GM21576 (cell line): ENCODE measurements at regions not wholly inside any gene's neighbourhood (a gene's known extent, or its start where the extent isn't known, plus 50 kb on each side); places are given as distances from the start of the nearest gene placed in this dataset.
A peak's percentile ranks its signal among the peaks of the same experiment; 100 is the strongest.

Source experiments
- ATAC-seq: cut with Tn5 transposase; IDR thresholded peaks from one replicate; pipeline ENCODE4 v1.9.1; 2021; ENCODE audit warnings: mild to moderate bottlenecking, moderate library complexity; ENCODE audit not compliant: unreplicated experiment

DNA sequence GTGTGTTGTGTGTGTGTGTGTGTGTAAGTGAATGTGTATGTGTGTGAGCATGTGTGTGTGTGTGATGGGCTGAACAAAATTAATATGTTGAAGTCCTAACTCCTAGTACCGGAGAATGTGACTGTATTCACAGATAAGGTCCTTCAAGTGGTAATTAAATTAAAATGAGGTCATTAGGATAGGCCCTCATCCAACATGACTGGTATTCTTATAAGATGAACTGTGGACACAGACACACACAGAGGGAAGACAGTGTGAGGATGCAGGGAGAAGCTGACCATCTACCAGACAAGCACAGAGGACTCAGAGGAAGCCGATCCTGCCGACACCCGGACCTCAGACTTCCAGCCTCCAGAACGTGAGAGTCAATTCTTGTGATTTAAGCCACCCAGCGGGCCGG lies 91.2 kb upstream of the PGBD5 start:
- ATAC-seq = no peak

DNA sequence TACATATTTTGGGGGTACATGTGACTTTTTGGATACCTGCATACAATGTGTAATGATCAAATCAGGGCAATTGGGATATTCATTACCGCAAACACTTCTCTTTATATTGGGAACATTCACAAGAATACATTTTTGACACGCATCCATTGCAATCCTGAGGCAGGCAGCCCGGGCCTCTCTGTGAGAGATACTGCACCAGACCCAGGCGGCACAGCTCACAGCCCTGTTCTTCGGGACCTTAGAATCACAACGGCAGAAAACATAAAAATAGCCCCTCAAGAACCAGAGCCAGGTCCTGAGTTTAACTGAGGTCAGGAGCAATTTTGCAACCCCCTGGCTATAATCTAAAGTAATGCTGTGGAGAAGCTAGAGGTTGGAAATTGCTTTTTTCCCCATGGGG lies 90.8 kb upstream of the PGBD5 start:
- ATAC-seq = no peak

DNA sequence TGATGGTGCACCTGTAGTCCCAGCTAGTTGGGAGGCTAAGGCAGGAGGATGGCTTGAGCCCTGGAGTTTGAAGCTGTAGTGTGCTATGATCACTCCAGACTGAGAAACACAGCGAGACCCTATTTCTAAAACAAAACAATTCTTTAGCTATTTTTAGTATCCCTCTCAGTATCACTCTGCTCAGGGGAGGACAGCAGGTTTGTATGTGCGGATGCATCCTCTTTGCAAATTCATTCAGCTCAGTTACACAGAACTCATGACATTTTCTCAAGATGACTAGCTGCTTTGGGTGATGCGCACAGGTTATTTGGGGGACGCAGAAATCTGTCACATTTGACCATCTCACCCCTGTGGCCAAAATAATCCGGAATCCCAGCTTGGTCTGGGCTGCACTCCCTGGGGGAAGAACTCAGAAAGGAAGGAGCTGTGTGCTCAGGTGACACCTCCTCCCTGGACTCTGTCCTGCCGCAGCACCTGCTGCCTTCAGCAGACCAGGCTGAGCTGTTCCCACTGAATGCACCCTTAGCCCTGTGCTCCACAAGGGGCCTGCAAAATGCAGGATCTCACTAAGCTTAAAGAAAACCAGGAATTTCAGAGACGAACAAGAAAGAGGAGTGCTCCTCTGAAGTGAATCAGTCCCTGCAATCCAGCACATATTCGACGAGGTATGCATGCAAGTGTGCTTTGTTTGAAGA lies 89.5 kb upstream of the PGBD5 start:
- no peak for ATAC-seq

DNA sequence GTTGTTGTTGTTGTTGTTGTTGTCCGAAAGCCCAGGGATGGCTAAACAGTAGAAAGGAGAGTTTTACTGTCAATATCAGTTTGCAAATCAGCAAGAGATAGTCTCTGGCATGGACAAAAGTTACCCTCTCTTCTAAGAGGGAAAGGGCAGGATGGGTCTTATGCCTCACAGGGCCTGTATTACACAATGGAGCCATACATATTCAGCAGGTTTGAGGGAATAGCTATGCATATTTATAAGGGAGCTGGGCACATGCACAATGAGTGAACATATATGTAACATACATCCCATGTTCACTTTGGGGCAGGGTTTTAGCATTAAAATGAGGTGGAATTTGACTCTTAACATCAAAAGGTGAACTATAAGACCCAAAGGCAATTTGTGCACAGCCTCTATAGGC lies 84.4 kb upstream of the PGBD5 start:
- ATAC-seq = no peak

DNA sequence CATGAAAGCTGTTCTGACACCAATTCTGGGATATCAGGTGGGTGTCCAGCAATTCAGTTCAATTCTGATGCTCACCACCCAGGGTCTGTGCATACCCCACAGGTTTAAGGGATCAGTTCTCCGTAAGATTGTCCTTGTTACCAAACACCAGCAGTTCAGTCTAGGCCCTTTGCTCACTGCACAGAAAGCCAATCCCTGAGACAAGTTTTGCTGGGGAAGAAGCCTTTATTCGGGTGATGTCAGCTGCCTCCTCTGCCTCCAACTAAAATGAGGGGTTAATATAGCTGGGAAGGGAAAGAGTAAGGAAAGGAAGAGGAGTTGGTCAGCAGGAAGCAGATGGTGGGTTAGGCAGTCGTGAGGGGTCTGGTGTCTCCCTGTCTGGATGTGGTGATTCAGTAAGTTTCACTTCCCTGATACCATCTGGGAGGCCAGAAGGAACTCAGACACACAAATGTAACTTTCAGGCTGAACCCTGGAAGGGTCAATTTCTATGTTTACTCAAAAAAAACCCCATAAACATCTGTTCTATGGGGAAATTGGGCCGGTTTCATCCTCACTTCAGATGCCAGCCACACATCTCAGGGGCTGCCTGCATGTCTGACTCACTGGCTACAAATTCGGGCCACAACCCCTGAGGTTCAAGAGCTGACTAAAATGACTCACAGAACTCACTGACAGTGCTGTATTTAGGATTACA lies 83.3 kb upstream of the PGBD5 start:
- peak; percentile 59 for ATAC-seq

DNA sequence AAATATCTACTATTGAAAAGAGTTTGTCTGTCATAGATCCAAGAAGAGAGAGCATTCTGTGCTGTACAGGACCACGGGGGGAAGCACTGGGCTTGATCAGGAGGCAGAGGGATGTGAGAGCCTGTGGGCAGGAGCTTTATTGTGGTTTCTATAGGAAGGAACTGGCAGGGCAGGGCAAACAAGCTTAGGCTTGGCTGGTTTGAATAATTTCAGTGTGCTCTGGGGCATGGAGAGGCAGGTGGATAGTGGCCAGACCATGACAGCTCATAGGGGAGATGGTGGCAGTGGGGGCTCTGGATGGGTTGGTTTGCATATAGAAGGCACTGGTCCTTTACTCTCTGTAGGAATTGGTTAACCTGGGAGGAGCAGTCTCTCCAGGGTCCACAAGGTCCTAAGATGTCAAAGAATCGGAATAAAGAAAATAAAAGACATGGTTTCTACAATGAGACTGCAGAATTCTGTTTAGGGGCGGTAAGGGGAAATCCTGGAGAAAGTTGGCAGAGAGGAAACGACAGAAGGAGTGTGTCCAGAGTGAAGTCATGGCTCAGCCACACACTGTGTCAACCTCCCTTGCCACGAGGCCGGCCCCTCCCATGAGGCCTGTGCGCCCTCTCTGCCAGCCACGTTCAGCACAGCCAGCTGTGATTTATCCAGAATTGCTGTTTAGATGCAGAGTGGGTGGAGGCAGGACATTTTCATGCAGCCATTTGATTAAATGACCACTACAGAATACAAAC lies 81.7 kb upstream of the PGBD5 start:
- ATAC-seq = no peak

DNA sequence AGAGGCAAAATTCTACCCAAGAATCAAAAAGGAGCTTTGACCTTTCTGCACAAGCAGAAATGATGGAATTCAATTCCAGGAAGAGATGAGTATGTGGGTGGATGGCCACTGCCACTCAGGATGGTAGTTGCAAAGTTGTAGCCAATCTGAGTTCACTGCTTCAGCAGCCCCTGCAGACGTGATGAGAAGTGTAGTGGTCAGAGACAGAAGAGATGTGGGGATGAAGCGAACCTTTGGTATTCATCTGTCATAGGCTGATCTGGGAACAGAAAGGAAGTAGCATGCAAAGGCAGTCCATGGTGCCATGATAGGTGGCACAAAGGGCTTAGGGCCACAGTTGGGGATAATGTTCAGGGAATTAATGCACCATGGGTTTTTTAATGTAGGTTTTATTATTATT lies 81.1 kb upstream of the PGBD5 start:
- ATAC-seq = no peak

DNA sequence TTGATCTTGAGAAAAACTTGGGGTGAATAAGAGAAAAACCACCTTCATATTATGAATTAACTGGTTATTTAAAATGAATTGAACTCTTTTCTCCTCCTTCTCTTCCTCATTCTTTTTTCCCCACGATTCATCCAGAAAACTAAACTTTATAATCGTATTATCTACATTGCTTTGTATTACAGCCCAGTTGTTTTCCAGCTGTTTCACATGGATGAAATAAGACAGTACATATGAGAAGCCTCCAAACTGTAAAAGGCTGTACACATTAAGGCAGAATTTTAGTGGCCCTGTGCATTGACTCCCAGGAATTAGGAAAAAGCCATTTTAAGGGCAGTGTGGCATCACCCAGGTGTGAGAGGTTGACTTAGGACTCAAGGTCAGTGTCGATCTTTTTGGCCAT lies 80.3 kb upstream of the PGBD5 start:
- ATAC-seq = no peak

DNA sequence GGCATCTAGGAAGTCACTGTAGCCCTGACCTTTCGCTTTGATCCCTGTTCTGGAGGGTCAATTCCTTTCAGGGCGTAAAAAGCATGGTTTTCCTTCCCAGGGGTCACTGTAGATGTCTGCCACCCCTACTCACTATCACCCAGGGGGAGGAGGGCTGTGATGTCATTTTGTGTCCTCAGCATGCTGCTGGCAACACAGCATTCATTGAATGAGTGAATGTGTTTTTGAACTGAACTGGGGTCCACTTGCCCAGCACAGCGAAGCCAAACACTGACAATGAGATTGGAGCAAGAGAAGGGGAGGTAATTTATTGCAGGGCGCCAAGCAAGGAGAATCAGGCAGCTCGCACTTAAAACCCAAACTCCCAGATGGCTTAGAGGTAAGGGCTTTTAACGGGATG lies 78.2 kb upstream of the PGBD5 start:
- no peak for ATAC-seq

DNA sequence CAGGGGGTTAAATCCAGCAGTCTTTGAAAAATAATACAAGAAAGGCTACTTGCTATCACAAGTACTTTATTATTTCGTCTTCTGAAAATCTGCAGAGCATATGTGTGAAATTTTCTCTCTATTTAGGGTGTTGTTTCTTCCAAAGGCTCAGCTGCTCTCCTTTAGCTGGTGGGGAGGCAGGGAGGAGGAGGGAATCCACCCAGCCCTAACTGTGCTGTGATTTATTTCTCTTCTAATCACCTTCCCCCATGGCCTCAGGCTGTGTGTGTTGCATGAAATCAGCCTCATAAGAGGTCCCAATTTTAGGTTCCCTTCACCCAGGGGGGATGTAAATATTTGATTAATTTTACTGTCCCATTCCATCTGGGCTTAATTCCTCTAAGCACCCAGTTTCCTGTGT lies 77.6 kb upstream of the PGBD5 start:
- no peak for ATAC-seq

DNA sequence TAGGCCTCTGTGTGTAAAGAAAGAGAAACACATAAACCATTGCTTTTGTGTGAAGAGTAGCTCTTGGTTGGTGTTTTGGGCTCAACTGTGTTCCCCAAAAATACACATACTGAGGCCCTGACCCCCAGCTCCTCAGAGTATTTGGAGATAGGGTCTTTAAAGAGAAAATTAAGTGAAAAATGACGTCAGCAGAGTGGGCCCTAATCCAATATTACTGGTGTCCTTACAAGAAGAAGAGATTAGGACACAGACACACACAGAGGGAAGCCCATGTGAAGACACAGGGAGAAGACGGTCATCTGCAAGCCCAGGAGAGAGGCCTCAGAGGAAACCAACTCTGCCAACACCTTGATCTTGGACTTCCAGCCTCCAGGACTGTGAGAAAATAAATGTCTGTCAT lies 76.9 kb upstream of the PGBD5 start:
- ATAC-seq = no peak

DNA sequence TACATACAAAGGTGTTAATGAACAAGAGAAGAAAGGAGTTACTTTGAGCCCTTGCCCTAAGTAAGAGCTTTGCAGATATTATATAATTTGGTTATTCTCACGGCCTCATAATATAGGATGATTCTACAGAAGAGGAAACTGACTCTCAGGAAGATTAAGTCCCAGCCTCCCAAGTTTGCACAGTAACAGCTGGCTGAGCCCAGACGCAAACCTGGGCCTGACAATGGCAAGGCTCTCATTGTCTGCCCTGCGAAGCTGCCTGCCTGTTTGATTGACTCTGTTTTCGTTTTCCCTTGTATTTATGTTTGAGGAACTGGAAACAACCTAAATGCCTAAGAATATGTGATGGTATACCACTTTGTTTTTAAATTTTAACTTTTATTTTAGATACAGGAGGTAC lies 76.2 kb upstream of the PGBD5 start:
- ATAC-seq = no peak

DNA sequence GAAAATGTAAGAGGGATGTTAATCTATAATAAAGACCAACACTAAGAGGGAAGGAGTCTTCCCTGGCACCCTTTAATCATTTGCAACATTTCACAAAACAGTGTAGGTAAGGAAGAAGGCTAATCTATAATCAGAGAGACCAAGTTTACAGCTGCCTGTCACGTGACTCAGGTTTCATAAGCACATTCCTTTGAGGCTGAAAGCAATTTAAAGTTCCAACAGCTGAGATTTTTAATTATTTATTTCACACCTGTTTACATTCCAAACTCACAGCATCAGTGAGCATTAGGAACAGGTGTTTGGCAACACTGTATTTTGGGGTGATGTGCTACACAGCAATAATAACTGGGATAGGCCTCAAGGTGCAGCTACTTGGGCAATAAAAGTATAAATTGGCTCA lies 75.7 kb upstream of the PGBD5 start:
- ATAC-seq = no peak

DNA sequence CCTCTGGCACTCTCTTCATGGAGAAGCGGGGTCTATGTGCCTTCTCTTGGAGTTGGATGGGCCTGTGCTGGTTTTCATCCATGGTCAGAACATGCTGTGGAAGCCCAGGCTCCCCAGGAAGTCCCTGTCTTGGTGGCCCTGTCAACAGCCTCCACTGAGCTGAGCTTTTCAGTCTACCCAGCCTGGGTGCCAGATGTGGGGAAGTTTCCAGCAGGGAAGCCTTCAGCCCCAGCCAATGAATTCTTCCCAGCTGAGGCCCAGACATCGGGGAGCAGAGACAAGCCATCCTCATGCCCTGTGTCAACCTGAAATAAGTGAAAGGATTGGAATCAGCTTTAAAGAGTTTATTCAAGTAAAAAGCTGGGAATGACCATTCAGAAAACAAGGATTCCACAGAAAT lies 75.1 kb upstream of the PGBD5 start:
- ATAC-seq = no peak

DNA sequence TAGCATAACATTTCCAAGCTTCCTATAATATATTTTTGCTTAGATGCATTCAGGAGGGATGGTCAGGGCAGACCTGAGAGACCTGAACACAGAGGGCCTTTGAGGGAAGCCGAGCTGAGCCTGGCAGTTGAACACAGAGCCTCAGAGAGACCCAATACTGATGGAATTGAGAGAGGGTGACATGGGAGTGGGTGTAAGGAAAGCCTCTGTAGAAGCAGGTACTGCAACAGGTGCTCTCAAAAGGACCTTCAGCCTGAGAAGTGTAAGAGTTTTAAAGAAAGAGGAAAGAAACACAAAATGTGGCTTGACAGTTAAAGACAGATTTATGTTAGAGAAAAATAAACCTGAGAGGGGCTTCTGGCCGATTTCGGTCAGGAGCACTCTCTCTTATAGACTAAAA lies 73.9 kb upstream of the PGBD5 start:
- no peak for ATAC-seq

DNA sequence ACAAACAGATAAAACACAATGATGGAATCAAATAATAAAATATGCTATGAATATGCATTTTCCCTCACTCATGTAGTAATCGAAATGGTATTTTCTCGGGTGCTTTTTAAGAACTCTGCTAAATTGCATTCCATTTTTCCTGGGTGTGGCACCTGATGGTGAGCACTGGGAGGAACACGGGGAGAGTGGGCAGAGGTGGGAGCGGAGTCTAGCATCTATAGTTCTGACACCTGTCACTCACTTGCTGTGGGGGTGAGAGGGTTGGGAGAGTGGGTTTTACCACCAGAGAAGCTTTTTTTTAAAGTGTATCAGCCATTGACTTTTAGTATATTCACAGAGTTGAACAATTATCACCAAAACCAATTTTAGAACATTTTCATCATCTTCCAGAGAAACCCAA lies 73.4 kb upstream of the PGBD5 start:
- no peak for ATAC-seq

DNA sequence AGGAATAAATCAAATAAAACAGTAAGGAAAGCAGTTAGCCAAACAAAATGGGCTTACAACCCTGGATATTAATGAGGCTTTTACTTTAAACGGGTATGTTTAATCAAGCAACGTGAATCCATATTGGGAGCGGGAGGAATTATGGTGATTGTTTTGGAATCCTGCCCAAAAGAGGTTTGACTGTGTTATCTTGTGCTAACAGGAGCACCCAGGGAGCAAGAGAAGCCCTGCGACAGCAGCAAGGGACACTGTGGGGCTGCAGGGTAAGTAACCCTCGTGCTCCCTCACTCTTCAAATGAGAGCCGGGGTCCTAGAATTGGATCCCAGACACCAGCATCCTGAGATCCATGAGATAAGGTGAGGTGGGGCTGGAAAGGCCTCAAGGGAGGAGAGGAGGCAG lies 72.6 kb upstream of the PGBD5 start:
- no peak for ATAC-seq

DNA sequence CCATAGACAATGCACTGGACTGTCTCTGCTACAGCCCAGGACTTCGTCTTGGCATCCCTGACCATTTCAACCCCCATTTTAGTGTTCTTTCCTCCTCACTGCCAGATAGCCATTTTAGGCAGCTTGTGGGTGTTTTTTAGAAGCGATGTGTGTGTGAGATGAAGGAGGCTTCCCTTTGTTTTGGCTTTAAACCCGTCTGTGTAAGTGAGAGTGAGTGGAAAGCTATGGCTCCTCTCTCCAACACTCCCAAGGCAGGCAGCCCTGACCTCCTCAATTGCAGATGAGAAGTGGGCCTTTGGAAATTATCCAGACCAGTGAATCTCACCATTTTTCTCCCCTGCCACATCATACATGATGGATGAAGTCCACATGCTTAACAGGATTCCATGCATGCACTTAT lies 70.3 kb upstream of the PGBD5 start:
- no peak for ATAC-seq

DNA sequence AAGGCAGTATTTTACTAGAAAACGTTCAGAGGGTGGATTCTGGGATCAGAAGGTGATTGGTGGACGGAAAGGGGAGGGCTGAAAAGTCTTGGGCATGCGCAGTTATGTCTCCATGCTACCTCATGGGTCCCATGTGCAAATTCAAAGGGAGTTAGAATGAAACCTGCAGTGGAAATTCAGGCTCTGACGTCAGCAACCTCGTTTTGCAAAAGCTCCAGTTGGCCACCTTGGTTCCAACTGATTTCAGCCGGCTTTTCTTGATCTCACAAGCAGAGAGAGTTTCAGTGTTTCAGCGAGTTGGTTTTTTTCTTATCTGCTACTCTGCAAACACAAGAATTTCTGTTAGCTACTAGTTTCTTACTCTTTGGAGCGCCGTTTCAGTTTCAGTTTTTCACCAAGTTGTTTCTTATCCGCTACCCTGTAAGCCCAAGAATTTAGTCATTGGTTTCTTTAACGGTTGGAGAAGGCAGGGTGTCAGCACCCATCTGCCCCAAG lies 69.8 kb upstream of the PGBD5 start:
- no peak for ATAC-seq

DNA sequence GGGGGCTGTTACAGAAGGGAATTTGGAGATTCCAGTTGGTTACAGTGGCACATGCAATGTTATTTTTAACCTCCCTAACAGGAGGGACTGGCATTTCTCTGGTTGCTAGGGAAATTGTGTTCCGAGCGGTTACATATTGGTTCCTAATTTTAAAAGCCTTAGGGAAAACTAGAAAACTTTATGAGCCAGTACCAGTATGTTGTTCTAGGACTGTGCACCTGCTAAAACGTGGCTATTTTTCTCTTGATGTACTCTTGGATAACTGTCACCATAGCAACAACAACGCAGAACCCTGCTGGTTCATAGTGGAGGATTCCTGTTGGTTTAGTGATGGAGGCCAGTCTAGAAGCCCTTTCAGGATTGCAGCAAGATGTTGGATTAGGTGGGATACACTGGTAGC lies 68.9 kb upstream of the PGBD5 start:
- no peak for ATAC-seq

DNA sequence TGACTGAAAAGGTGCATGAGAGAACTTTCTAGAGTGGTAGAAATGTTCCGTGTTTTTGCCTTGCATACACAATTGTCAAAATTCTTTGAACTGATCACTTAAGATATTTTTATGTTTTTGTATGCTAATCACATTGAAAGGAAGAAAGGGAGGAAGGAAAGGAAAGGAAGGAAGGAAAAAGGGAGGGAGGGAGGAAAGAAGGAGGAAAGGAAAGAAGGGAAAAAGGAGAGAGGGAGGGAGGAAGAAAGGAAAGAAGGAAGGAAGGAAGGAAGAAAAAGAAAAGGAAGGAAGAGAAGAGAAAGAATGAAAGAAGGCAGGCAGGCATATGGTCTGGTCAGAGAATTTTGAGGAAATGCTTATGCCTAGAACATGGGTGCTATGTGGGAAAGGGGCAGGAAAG lies 68.4 kb upstream of the PGBD5 start:
- no peak for ATAC-seq

DNA sequence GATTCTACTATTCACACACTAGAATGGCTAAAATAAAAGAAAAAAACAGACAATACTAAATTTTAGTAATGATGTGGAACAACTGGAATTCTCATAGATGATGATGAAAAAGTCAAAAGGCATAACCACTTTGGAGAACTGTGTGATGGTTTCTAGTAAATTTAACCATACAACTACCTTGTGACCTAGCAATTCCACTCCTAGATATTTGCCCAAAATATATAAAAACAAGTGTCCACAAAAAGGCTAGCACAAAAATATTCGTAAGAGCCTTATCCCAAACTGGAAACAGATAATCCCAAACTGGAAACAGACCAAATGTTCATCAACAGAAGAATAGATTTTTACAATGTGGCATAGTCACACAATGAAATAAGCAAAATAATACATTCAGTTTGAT lies 67.9 kb upstream of the PGBD5 start:
- ATAC-seq = no peak
